SK-N-SH treated with all-trans-retinoic acid at 6 μM for 48 hours (cell line): ENCODE measurements at regions not wholly inside any gene's neighbourhood (a gene's known extent, or its start where the extent isn't known, plus 50 kb on each side); places are given as distances from the start of the nearest gene placed in this dataset.

Experiments
- ATAC-seq: fragments of 200-7000 bp; cut with Tn5 transposase; 3 replicates; pipeline ENCODE4 v1.9.1; 2020; ENCODE audit warnings: mild to moderate bottlenecking, moderate library complexity
- ARNTL ChIP-seq: fragments of 450-650 bp; formaldehyde crosslinking; IDR thresholded peaks from 2 replicates; pipeline ENCODE4 v1.5.0; 2020; ENCODE audit warnings: low read depth, mild to moderate bottlenecking, moderate library complexity, borderline replicate concordance
- BACH2 ChIP-seq: fragments of 250-450 bp; sonication (Bioruptor Pico); IDR thresholded peaks from 2 replicates; pipeline ENCODE4 v1.9.0; 2021; ENCODE audit warnings: mild to moderate bottlenecking, borderline replicate concordance
- CREB5 ChIP-seq: fragments of 250-450 bp; sonication (Bioruptor Pico); IDR thresholded peaks from 2 replicates; pipeline ENCODE4 v1.5.1; 2020; ENCODE audit warnings: low read depth, mild to moderate bottlenecking, moderate library complexity
- CSDC2 ChIP-seq: fragments of 250-450 bp; sonication (Bioruptor Pico); IDR thresholded peaks from 2 replicates; pipeline ENCODE4 v1.5.0; 2020; ENCODE audit warnings: mild to moderate bottlenecking, moderate library complexity
- CSRNP3 ChIP-seq: fragments of 250-450 bp; sonication (Bioruptor Pico); IDR thresholded peaks from 2 replicates; pipeline ENCODE4 v1.5.1; 2021; ENCODE audit warnings: mild to moderate bottlenecking, moderate library complexity
- ESRRG ChIP-seq: fragments of 250-450 bp; sonication (Bioruptor Pico); IDR thresholded peaks from 2 replicates; pipeline ENCODE4 v1.6.1; 2021; ENCODE audit warnings: mild to moderate bottlenecking
- ISL1 ChIP-seq: fragments of 250-450 bp; sonication (Bioruptor Pico); IDR thresholded peaks from 2 replicates; pipeline ENCODE4 v2.1.2; 2022; ENCODE audit warnings: mild to moderate bottlenecking, moderate library complexity
- OSR1 ChIP-seq: fragments of 250-450 bp; sonication (Bioruptor Pico); IDR thresholded peaks from 2 replicates; pipeline ENCODE4 v1.8.0; 2022; ENCODE audit warnings: moderate library complexity, mild to moderate bottlenecking, inconsistent platforms
- PATZ1 ChIP-seq: fragments of 250-450 bp; sonication (Bioruptor Pico); IDR thresholded peaks from 2 replicates; pipeline ENCODE4 v1.8.0; 2020; ENCODE audit warnings: mild to moderate bottlenecking, moderate library complexity, borderline replicate concordance
- PPARA ChIP-seq: fragments of 250-450 bp; sonication (Bioruptor Pico); IDR thresholded peaks from 2 replicates; pipeline ENCODE4 v1.5.0; 2020; ENCODE audit warnings: mild to moderate bottlenecking, borderline replicate concordance
- RARB ChIP-seq: fragments of 250-450 bp; sonication (Bioruptor Pico); IDR thresholded peaks from 2 replicates; pipeline ENCODE4 v1.8.0; 2021; ENCODE audit warnings: mild to moderate bottlenecking, moderate library complexity
- TCF4 ChIP-seq: fragments of 250-450 bp; sonication (Bioruptor Pico); IDR thresholded peaks from 2 replicates; pipeline ENCODE4 v1.8.0; 2021; ENCODE audit warnings: mild to moderate bottlenecking, moderate library complexity, borderline replicate concordance
- TOX ChIP-seq: fragments of 250-450 bp; sonication (Bioruptor Pico); IDR thresholded peaks from 2 replicates; pipeline ENCODE4 v1.8.0; 2021; ENCODE audit warnings: mild to moderate bottlenecking, moderate library complexity, borderline replicate concordance
- ZC3H10 ChIP-seq: fragments of 250-450 bp; sonication (Bioruptor Pico); IDR thresholded peaks from 2 replicates; pipeline ENCODE4 v1.5.1; 2021; ENCODE audit warnings: mild to moderate bottlenecking, moderate library complexity
- ZFP3 ChIP-seq: fragments of 250-450 bp; sonication (Bioruptor Pico); IDR thresholded peaks from 2 replicates; pipeline ENCODE4 v1.5.0; 2020; ENCODE audit warnings: mild to moderate bottlenecking, moderate library complexity
- ZFP30 ChIP-seq: fragments of 450-650 bp; formaldehyde crosslinking; IDR thresholded peaks from 2 replicates; pipeline ENCODE4 v1.5.0; 2022; ENCODE audit warnings: mild to moderate bottlenecking, moderate library complexity
- ZNF565 ChIP-seq: fragments of 450-650 bp; formaldehyde crosslinking; conservative IDR thresholded peaks from 2 replicates; pipeline ENCODE4 v1.5.0; 2020; ENCODE audit warnings: low read depth, mild to moderate bottlenecking, moderate library complexity
- ZNF70 ChIP-seq: fragments of 450-650 bp; formaldehyde crosslinking; IDR thresholded peaks from 2 replicates; pipeline ENCODE4 v1.5.0; 2020; ENCODE audit warnings: mild to moderate bottlenecking, moderate library complexity
- ZNF8 ChIP-seq: fragments of 450-650 bp; formaldehyde crosslinking; IDR thresholded peaks from 2 replicates; pipeline ENCODE4 v1.5.0; 2020; ENCODE audit warnings: mild to moderate bottlenecking, moderate library complexity
- TF ChIP-seq, protein P1 (sequence below): fragments of 250-450 bp; sonication (Bioruptor Pico); IDR thresholded peaks from 2 replicates; pipeline ENCODE4 v1.8.0; 2021; ENCODE audit warnings: low read depth, mild to moderate bottlenecking, moderate library complexity, borderline replicate concordance
- TF ChIP-seq, protein P2 (sequence below): fragments of 250-450 bp; sonication (Bioruptor Pico); IDR thresholded peaks from 2 replicates; pipeline ENCODE4 v1.5.0; 2020; ENCODE audit warnings: mild to moderate bottlenecking, moderate library complexity

DNA sequence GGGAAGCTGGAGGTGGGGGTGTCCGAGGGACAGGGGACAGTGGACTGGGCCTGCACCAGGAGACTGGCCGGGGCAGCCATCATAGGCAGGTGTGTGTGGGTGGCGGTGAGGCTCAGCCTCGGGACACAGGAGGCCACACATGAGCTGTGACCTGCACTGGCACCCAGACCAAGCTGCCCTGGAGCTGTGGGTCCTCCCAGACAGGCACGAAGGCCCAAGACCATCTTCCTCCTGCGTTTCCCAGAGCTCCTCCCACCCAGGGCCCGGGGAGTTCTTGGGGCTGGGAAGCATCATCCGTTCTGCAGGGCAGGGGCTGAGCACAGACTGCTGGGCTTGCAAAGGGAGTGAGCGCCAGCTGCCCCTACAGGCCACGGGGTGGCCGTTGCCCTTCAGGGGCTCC, 87.4 kb downstream of the PDGFA start:
- ATAC-seq, result no peak
- no peak for TF ChIP-seq CREB5
- no peak for TF ChIP-seq OSR1 (CRISPR knock-in tag)
- no peak for TF ChIP-seq CSDC2 (CRISPR knock-in tag)
- TF ChIP-seq ESRRG (CRISPR knock-in tag), result no peak
- no peak for TF ChIP-seq BACH2 (CRISPR knock-in tag)
- TF ChIP-seq ZC3H10 (CRISPR knock-in tag), result no peak
- TF ChIP-seq, protein P1, sequence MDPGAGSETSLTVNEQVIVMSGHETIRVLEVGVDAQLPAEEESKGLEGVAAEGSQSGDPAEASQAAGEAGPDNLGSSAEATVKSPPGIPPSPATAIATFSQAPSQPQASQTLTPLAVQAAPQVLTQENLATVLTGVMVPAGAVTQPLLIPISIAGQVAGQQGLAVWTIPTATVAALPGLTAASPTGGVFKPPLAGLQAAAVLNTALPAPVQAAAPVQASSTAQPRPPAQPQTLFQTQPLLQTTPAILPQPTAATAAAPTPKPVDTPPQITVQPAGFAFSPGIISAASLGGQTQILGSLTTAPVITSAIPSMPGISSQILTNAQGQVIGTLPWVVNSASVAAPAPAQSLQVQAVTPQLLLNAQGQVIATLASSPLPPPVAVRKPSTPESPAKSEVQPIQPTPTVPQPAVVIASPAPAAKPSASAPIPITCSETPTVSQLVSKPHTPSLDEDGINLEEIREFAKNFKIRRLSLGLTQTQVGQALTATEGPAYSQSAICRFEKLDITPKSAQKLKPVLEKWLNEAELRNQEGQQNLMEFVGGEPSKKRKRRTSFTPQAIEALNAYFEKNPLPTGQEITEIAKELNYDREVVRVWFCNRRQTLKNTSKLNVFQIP, result no peak
- TF ChIP-seq PATZ1 (CRISPR knock-in tag), result no peak
- TF ChIP-seq TOX, result no peak
- no peak for TF ChIP-seq ZNF8
- TF ChIP-seq ISL1 (CRISPR knock-in tag), result no peak
- no peak for TF ChIP-seq ZNF70 (CRISPR knock-in tag)
- no peak for TF ChIP-seq TCF4
- no peak for TF ChIP-seq ARNTL (CRISPR knock-in tag)
- TF ChIP-seq ZNF565 (CRISPR knock-in tag), result no peak
- TF ChIP-seq CSRNP3 (CRISPR knock-in tag), result no peak
- no peak for TF ChIP-seq PPARA (CRISPR knock-in tag)
- TF ChIP-seq, protein P2, sequence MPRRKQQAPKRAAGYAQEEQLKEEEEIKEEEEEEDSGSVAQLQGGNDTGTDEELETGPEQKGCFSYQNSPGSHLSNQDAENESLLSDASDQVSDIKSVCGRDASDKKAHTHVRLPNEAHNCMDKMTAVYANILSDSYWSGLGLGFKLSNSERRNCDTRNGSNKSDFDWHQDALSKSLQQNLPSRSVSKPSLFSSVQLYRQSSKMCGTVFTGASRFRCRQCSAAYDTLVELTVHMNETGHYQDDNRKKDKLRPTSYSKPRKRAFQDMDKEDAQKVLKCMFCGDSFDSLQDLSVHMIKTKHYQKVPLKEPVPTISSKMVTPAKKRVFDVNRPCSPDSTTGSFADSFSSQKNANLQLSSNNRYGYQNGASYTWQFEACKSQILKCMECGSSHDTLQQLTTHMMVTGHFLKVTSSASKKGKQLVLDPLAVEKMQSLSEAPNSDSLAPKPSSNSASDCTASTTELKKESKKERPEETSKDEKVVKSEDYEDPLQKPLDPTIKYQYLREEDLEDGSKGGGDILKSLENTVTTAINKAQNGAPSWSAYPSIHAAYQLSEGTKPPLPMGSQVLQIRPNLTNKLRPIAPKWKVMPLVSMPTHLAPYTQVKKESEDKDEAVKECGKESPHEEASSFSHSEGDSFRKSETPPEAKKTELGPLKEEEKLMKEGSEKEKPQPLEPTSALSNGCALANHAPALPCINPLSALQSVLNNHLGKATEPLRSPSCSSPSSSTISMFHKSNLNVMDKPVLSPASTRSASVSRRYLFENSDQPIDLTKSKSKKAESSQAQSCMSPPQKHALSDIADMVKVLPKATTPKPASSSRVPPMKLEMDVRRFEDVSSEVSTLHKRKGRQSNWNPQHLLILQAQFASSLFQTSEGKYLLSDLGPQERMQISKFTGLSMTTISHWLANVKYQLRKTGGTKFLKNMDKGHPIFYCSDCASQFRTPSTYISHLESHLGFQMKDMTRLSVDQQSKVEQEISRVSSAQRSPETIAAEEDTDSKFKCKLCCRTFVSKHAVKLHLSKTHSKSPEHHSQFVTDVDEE (CRISPR knock-in tag), result no peak
- no peak for TF ChIP-seq ZFP3 (CRISPR knock-in tag)
- TF ChIP-seq, all 23 proteins: peak for 0

DNA sequence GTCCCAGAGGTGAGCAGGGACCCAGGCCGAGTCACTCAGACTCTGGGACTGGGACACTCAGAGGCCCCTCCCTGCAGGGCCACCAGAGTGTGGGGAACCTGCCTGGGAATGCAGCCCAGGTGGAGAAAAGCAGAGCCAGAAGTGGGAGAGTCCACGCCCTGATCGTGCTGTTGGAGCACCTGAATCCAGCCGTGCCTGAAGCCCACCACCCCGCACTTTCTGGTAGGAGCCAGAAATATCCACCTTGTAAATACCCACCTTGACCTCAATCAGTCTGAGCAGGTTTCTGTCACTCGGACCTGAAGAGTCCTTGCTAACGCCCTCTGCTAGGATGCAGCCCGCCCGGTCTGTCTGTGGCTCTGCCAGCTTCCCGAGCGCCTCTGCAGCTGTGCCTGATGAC, 86.7 kb downstream of the PDGFA start:
- TF ChIP-seq OSR1 (CRISPR knock-in tag), result no peak
- TF ChIP-seq PATZ1 (CRISPR knock-in tag), result no peak
- TF ChIP-seq, protein P2 (CRISPR knock-in tag), result no peak
- no peak for TF ChIP-seq ZFP30 (CRISPR knock-in tag)
- no peak for TF ChIP-seq BACH2 (CRISPR knock-in tag)
- TF ChIP-seq CREB5, result no peak
- TF ChIP-seq ESRRG (CRISPR knock-in tag), result no peak
- TF ChIP-seq ZC3H10 (CRISPR knock-in tag), result no peak
- no peak for TF ChIP-seq TCF4
- TF ChIP-seq RARB (CRISPR knock-in tag), result no peak
- TF ChIP-seq ZNF8, result no peak
- TF ChIP-seq CSDC2 (CRISPR knock-in tag), result no peak
- no peak for TF ChIP-seq CSRNP3 (CRISPR knock-in tag)
- no peak for TF ChIP-seq ZNF70 (CRISPR knock-in tag)
- TF ChIP-seq ZNF565 (CRISPR knock-in tag), result no peak
- no peak for TF ChIP-seq TOX
- no peak for ATAC-seq
